Thyroid gland (tissue), 4 donors: ENCODE measurements at regions not wholly inside any gene's neighbourhood (a gene's known extent, or its start where the extent isn't known, plus 50 kb on each side); places are given as distances from the start of the nearest gene placed in this dataset.

Source experiments
- POLR2A ChIP-seq, 2 donors: fragments of 450-650 bp; IDR thresholded peaks; one replicate each; pipeline ENCODE4 v1.6.1; 2017; ENCODE audit warnings: antibody characterized with exemption in 2 of 2, mild to moderate bottlenecking in 2 of 2, moderate library complexity in 1 of 2
- TF ChIP-seq, protein P1 (sequence below), 6 experiments: fragments of 200-600 bp in 3 of 6; fragments of 450-650 bp in 3 of 6; sonication (generic) in 3 of 6; IDR thresholded peaks; one replicate each; pipeline ENCODE4 v1.5.1; 2016 to 2019; ENCODE audit warnings: antibody characterized with exemption in 6 of 6, mild to moderate bottlenecking in 2 of 6, inconsistent platforms in 1 of 6, moderate library complexity in 1 of 6

DNA sequence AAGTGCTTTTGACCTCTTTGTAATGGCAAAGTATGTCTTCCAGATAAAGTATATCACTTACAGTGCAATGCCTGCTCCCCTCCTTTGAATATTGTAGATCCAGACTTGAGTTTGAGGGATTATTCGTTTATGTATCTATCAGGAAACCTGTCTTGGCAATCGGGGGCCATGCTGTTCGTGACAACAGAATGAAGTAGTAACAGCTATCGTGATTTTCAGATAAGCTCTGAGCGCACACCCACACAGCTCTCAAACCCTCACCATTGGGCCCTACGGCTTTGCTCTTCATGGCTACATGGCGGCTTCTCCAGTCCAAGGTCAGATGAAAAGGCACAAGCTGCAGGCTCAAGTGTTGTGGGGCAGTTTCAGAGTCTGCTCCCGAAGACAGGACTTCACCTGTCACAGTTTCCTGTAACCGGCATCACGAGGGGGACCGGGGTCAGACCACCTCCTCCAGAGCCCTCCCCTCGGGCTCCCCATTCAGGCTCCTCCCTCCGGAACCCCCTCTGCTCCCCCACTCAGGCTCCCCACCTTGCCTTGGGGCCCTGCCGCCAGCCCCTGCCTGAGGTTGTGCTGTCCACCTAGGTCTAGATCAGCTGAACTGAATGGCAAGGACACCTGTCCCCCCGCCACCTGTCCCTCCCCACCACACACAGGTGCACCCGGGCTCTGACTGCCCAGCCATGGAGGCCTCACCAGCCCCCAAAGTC is 292.5 kb upstream of the SALL3 start:
- no peak for TF ChIP-seq POLR2A (IDR thresholded peaks at IDR 0.05)
- TF ChIP-seq, protein P1, sequence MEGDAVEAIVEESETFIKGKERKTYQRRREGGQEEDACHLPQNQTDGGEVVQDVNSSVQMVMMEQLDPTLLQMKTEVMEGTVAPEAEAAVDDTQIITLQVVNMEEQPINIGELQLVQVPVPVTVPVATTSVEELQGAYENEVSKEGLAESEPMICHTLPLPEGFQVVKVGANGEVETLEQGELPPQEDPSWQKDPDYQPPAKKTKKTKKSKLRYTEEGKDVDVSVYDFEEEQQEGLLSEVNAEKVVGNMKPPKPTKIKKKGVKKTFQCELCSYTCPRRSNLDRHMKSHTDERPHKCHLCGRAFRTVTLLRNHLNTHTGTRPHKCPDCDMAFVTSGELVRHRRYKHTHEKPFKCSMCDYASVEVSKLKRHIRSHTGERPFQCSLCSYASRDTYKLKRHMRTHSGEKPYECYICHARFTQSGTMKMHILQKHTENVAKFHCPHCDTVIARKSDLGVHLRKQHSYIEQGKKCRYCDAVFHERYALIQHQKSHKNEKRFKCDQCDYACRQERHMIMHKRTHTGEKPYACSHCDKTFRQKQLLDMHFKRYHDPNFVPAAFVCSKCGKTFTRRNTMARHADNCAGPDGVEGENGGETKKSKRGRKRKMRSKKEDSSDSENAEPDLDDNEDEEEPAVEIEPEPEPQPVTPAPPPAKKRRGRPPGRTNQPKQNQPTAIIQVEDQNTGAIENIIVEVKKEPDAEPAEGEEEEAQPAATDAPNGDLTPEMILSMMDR (IDR thresholded peaks at IDR 0.05) = no peak
